ENCODE measurements at regions not wholly inside any gene's neighbourhood (a gene's known extent, or its start where the extent isn't known, plus 50 kb on each side); places are given as distances from the start of the nearest gene placed in this dataset.

DNA sequence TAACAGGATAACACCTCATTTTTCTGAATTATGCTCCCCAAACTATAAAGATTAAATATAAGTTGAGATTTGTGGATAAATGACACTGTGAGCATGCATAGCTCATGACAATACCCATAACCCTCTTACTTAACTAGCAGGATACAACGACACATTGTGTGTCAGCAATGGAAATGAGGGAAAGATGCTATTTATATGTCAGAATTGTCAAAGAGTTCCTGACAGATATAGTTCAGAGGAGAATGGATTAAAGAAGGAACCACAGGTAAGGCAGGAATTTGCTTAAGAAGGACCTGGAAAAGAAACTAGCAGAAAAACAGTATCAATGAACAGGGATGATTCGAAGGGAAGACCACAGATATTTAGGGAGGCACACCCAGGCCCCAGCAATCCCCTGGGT is 591.0 kb downstream of the DHX35 start:
- Histone ChIP-seq H3K27ac (ENCODE audit: low read depth, low read length) (no peak overlapping the region), H3K36me3 (ENCODE audit: control insufficient read depth, insufficient read depth, low read length) (no peaks in the 10 kb centered on the region), H3K4me3 (ENCODE audit: low read length) (no peak overlapping the region), H3K27me3 (ENCODE audit: control insufficient read depth, insufficient read depth, low read length) (no peaks in the 10 kb centered on the region), H3K4me1 (ENCODE audit: control insufficient read depth, insufficient read depth, low read length) (no peaks in the 10 kb centered on the region), H3K9ac (ENCODE audit: low read length) (no peak overlapping the region)

DNA sequence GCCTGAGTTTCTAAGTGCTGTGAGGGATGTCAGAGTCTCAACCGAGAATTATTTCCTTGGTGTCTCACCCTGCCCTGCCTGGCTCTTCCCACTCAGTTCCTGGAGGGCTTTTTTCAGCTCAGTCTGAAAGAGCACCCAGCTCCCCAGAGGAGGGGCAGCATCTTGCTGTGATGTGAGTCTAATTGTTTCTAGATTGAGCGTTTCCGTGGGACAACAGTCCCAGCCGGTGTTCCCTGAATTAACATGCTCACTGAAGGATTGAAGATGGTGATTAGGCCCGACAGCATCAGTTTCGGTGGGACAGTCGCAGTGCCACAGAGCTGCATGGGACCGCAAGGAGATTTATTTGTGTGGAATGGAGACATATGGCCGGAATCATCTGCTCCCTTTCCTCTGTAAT is 587.6 kb downstream of the DHX35 start:
- no peaks in the 10 kb centered on the region for H3K36me3 ChIP-seq (ENCODE audit: control insufficient read depth, insufficient read depth, low read length)
- H3K9ac ChIP-seq (ENCODE audit: low read length), result no peak overlapping the region
- H3K4me1 ChIP-seq (ENCODE audit: control insufficient read depth, insufficient read depth, low read length), result no peaks in the 10 kb centered on the region
- no peak overlapping the region for H3K4me3 ChIP-seq (ENCODE audit: low read length)
- no peaks in the 10 kb centered on the region for H3K27me3 ChIP-seq (ENCODE audit: control insufficient read depth, insufficient read depth, low read length)
- no peak overlapping the region for H3K27ac ChIP-seq (ENCODE audit: low read depth, low read length)

DNA sequence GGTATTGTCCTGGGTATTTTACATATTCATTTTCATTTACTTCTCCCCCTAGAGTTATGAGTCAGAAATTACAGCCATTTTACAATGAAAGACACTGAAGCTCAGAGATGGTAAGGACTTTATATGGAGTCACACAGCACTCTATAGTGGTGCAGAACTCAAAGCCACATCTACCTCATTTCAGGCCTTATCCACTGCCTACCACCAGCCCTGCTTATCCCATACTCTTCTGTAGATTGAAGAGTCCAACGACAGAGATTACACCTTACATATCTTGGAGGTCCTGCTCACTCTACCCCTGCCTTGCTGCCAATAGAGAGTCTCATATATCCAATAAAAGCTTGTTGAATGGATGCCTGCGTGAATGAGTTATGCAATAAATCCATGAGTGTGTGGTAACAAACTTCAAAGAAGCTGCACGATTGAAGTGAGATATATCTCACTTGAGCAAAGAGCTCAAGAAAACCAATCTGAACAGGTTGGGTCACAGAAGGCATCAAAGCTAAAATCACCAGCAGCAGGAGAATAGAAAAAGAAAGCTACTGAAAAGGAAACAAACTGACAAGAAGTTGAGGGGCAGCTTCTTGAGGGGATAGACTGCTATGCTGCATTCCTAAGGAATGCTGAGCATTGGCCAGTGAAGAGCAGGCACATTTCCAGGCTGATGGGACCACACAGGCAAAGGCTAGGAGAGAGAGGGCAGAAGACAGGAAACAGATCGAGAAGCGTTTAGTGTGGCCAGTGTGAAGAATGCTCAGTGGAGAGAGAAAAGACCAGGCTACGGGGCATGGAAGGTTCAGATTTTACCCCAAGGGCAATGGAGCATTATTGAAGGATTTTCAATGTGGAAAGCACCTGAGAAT is 585.6 kb downstream of the DHX35 start:
- Histone ChIP-seq H3K27ac (ENCODE audit: low read depth, low read length) (no peak overlapping the region), H3K4me1 (ENCODE audit: control insufficient read depth, insufficient read depth, low read length) (no peaks in the 10 kb centered on the region), H3K27me3 (ENCODE audit: control insufficient read depth, insufficient read depth, low read length) (no peaks in the 10 kb centered on the region), H3K4me3 (ENCODE audit: low read length) (no peak overlapping the region), H3K9ac (ENCODE audit: low read length) (no peak overlapping the region), H3K36me3 (ENCODE audit: control insufficient read depth, insufficient read depth, low read length) (no peaks in the 10 kb centered on the region)

DNA sequence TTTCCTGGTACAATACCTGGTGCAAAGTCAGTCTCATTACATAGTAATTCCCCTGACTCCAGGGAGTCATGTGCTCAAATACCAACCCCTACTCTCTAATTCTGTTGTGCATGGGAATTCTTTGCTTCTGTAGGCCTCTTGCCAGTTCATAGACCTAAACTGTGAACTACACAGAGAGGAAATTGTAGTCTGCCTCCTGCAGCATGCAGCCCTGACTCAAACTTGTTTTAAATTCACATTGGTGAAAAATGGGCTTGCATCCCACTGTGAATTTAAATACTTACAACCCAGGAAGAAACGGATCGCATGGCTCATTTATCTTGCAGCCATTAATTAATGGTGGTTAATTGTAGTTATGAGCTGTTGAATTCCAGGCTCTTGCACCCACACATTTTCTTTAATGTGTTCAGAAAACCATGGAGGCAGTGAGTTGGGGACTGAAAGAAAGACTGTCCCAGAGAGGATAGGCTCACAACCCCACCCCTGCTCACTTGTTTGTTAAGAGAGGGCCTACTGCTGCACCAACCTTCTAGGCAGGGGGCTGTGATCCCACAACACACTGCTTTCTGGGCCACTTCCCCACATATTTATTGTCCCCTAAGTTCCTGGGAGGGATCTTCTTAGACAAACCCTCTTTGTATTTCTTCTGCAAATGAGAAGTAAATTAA is 579.1 kb downstream of the DHX35 start:
- Histone ChIP-seq H3K9ac (ENCODE audit: low read length) (no peak overlapping the region), H3K27ac (ENCODE audit: low read depth, low read length) (no peak overlapping the region), H3K36me3 (ENCODE audit: control insufficient read depth, insufficient read depth, low read length) (no peaks in the 10 kb centered on the region), H3K4me1 (ENCODE audit: control insufficient read depth, insufficient read depth, low read length) (no peaks in the 10 kb centered on the region), H3K4me3 (ENCODE audit: low read length) (no peak overlapping the region), H3K27me3 (ENCODE audit: control insufficient read depth, insufficient read depth, low read length) (no peaks in the 10 kb centered on the region)

DNA sequence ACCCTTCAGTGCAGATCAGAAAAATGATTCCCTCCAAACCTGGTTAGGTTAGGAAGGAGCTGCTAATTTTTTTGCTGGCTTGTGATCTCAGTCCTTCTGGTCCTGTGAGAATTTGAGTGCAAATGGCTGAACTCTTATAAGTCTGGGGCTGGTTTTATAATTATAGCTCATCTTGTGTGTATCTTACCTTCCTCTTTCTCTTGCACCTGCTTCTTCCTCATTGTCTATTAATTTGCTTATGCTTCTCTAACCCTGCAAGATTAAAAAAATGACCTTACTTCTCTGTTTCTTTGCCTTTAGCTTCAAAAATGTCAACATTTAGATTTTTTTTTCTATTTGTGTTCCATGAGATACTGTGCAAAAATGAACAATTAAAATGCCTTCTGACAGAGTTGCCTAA is 576.2 kb downstream of the DHX35 start:
- no peaks in the 10 kb centered on the region for H3K27me3 ChIP-seq (ENCODE audit: control insufficient read depth, insufficient read depth, low read length)
- no peaks in the 10 kb centered on the region for H3K36me3 ChIP-seq (ENCODE audit: control insufficient read depth, insufficient read depth, low read length)
- H3K9ac ChIP-seq (ENCODE audit: low read length), result no peak overlapping the region
- H3K4me1 ChIP-seq (ENCODE audit: control insufficient read depth, insufficient read depth, low read length), result no peaks in the 10 kb centered on the region
- H3K4me3 ChIP-seq (ENCODE audit: low read length), result no peak overlapping the region
- no peak overlapping the region for H3K27ac ChIP-seq (ENCODE audit: low read depth, low read length)

DNA sequence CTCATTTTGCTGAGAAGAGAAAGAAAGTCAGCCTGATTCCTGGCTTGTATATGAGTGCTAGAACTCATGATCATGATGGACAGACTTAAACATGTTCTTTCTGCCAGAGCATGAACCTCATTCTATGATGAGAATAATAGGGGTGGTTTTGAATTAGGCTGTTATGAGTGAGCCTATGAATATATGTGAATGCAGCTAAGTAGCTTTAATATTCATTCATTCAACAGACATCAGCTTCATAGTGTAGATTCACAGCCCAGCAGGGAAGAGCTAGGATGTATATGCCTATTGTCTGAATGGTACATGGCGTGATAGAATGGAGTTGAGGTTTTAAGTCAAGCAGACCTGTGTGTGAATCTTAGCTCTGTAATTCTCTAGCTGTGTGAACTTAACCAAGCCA is 573.2 kb downstream of the DHX35 start:
- Histone ChIP-seq H3K27me3 (ENCODE audit: control insufficient read depth, insufficient read depth, low read length) (no peaks in the 10 kb centered on the region), H3K36me3 (ENCODE audit: control insufficient read depth, insufficient read depth, low read length) (no peaks in the 10 kb centered on the region), H3K4me1 (ENCODE audit: control insufficient read depth, insufficient read depth, low read length) (no peaks in the 10 kb centered on the region), H3K4me3 (ENCODE audit: low read length) (no peak overlapping the region), H3K27ac (ENCODE audit: low read depth, low read length) (no peak overlapping the region), H3K9ac (ENCODE audit: low read length) (no peak overlapping the region)

DNA sequence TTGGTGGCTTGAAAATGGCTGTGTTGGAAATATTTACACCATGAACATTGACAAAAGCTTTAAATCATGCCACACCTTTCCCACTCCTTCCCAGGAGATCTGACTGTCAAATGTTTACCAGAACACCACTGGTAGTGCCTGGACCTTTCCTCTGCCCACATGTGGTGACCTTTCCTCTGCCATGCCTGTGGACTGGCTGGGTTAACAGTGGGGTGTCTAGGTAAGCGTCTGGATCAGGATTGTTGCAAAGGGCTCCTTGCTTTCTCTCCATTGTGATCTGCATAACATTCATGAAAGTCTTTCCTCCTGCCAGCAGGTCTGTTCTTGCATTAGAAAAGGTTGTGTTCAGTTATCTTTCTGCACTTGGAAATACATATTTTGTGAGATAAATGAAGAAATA is 572.7 kb downstream of the DHX35 start:
- no peaks in the 10 kb centered on the region for H3K36me3 ChIP-seq (ENCODE audit: control insufficient read depth, insufficient read depth, low read length)
- H3K27me3 ChIP-seq (ENCODE audit: control insufficient read depth, insufficient read depth, low read length), result no peaks in the 10 kb centered on the region
- no peak overlapping the region for H3K27ac ChIP-seq (ENCODE audit: low read depth, low read length)
- no peaks in the 10 kb centered on the region for H3K4me1 ChIP-seq (ENCODE audit: control insufficient read depth, insufficient read depth, low read length)
- no peak overlapping the region for H3K9ac ChIP-seq (ENCODE audit: low read length)
- no peak overlapping the region for H3K4me3 ChIP-seq (ENCODE audit: low read length)

DNA sequence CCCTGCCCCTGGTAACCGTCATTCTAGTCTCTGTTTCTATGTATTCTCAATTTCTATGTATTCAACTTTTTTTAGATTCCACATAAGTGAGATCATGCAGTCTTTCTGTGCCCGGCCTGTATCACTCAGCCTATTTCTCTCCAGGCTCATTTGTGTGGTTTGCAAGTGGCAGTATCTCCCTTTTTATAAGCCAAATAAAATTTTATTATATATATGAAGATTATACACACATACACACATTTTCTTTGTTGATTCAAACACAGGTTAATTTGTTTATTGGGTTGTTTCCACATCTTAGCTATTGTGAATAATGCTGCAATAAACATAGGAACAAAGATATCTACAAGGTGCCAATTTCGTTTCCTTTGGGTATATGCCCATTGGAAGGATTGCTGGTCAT is 571.7 kb downstream of the DHX35 start:
- H3K27me3 ChIP-seq (ENCODE audit: control insufficient read depth, insufficient read depth, low read length), result no peaks in the 10 kb centered on the region
- H3K27ac ChIP-seq (ENCODE audit: low read depth, low read length), result no peak overlapping the region
- no peak overlapping the region for H3K4me3 ChIP-seq (ENCODE audit: low read length)
- H3K36me3 ChIP-seq (ENCODE audit: control insufficient read depth, insufficient read depth, low read length), result no peaks in the 10 kb centered on the region
- no peaks in the 10 kb centered on the region for H3K4me1 ChIP-seq (ENCODE audit: control insufficient read depth, insufficient read depth, low read length)
- H3K9ac ChIP-seq (ENCODE audit: low read length), result no peak overlapping the region

DNA sequence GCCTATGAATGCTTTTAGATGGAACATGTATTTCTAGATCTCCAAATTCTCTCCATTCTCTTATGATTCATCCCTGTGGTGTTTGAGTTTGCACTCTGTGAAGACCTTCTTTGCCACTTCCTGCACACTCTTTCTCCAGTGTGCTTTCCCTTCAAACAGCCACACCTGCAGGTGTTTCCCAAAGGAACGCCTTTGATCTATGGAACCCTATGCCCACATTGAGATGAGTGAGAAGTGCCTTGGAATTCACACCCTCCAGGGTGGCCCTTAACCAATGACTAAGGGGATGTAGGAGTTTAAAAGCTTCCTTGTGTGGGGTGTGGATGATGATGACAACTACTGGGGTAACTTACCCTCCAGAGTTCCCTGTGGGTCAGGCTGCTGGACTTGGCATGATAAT is 570.1 kb downstream of the DHX35 start:
- no peak overlapping the region for H3K4me3 ChIP-seq (ENCODE audit: low read length)
- no peaks in the 10 kb centered on the region for H3K36me3 ChIP-seq (ENCODE audit: control insufficient read depth, insufficient read depth, low read length)
- H3K27ac ChIP-seq (ENCODE audit: low read depth, low read length), result no peak overlapping the region
- H3K4me1 ChIP-seq (ENCODE audit: control insufficient read depth, insufficient read depth, low read length), result no peaks in the 10 kb centered on the region
- H3K9ac ChIP-seq (ENCODE audit: low read length), result no peak overlapping the region
- H3K27me3 ChIP-seq (ENCODE audit: control insufficient read depth, insufficient read depth, low read length), result no peaks in the 10 kb centered on the region

DNA sequence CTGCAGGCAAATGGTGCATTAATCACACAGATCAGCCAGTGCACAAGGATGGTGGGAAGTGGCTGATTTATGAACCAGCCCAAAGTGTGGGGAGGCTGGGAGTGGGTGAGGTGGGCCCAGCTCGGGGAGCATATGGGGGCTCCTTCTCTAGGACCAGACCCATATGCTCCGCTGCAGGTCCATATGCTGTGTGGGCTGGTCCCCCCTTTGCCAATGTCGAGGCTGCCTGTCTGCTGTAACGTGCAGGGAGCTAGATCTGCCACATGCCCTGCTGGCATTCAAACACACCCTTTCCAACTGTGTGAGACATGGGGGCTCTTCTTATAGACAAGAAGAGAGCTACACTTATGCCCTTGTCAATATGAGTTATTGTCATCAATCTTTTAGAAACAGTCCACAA is 566.3 kb downstream of the DHX35 start:
- Histone ChIP-seq H3K9ac (ENCODE audit: low read length) (no peak overlapping the region), H3K27ac (ENCODE audit: low read depth, low read length) (no peak overlapping the region), H3K27me3 (ENCODE audit: control insufficient read depth, insufficient read depth, low read length) (no peaks in the 10 kb centered on the region), H3K36me3 (ENCODE audit: control insufficient read depth, insufficient read depth, low read length) (no peaks in the 10 kb centered on the region), H3K4me3 (ENCODE audit: low read length) (no peak overlapping the region), H3K4me1 (ENCODE audit: control insufficient read depth, insufficient read depth, low read length) (peaks cover 2% of the 10 kb centered on the region)

DNA sequence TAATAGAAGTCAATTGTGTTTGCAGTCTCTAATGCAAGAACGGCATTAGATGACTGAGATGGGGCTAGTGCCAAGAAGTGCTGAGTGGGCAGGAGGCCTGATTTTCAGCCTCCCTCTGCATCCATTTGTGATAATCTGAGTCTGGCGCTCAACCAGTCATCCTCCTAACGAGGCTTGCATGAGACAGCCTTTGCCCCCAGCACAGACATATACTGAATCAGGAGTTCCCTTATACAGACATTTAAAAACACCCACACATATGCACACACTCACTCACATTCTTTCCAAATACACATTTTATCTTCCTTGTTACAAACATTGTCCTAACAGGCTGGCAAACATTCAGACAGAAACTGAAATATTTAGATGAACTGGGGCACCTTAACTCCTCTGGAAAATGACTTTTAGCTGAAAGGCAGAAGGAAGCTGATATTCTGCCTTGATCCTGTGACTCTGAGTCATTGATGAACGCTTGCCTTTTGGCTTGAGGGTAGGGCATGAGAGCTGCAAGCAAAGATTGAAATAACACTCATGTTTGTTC is 562.3 kb downstream of the DHX35 start:
- Histone ChIP-seq H3K9ac (ENCODE audit: low read length) (no peak overlapping the region), H3K27me3 (ENCODE audit: control insufficient read depth, insufficient read depth, low read length) (no peaks in the 10 kb centered on the region), H3K27ac (ENCODE audit: low read depth, low read length) (no peak overlapping the region), H3K36me3 (ENCODE audit: control insufficient read depth, insufficient read depth, low read length) (no peaks in the 10 kb centered on the region), H3K4me3 (ENCODE audit: low read length) (no peak overlapping the region), H3K4me1 (ENCODE audit: control insufficient read depth, insufficient read depth, low read length) (peaks cover 2% of the 10 kb centered on the region)

DNA sequence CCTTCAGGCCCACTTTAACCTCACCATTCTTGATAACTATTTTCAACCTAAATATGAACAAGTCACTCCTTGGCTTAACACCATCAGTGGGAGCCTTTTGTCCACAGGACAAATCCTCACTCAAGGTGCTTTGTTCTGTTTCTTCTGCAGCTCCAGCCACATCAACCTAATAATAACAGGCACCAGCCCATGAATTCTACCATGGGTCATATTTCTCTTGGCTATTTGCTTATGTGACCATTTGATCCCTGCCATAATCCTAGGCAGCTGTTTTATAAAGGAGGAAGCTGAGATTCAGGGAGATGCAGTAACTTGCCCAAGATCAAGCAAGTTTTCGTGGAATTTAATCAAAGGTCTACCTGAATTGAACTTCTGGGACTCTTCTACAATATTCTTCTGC is 561.3 kb downstream of the DHX35 start:
- no peak overlapping the region for H3K9ac ChIP-seq (ENCODE audit: low read length)
- H3K4me3 ChIP-seq (ENCODE audit: low read length), result no peak overlapping the region
- H3K27ac ChIP-seq (ENCODE audit: low read depth, low read length), result no peak overlapping the region
- no peaks in the 10 kb centered on the region for H3K27me3 ChIP-seq (ENCODE audit: control insufficient read depth, insufficient read depth, low read length)
- peaks cover 2% of the 10 kb centered on the region for H3K4me1 ChIP-seq (ENCODE audit: control insufficient read depth, insufficient read depth, low read length)
- no peaks in the 10 kb centered on the region for H3K36me3 ChIP-seq (ENCODE audit: control insufficient read depth, insufficient read depth, low read length)

DNA sequence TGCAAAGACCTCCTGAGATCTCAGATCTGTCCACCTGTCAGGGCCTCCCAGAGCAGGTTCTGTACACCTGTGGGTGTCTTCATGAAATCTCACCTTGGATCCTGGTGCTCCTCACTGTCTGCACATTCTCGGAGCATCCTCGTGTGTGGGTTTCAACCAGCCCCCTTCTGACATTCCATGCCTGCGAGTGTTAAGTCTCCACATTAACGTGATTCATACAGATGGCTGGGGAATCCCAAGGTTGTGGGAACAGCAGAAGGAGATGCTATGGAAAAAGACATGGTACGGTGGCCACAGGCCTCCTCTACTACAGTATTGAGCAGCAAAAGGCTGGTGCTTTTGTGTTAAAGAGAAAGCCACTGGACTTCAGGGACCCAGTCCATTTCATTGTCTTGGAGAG is 556.5 kb downstream of the DHX35 start:
- Histone ChIP-seq H3K9ac (ENCODE audit: low read length) (no peak overlapping the region), H3K27me3 (ENCODE audit: control insufficient read depth, insufficient read depth, low read length) (no peaks in the 10 kb centered on the region), H3K4me3 (ENCODE audit: low read length) (no peak overlapping the region), H3K27ac (ENCODE audit: low read depth, low read length) (no peak overlapping the region), H3K36me3 (ENCODE audit: control insufficient read depth, insufficient read depth, low read length) (no peaks in the 10 kb centered on the region), H3K4me1 (ENCODE audit: control insufficient read depth, insufficient read depth, low read length) (no peaks in the 10 kb centered on the region)

All from rectal smooth muscle tissue (tissue), 1 donor.